GM12878 (cell line): ENCODE measurements at regions not wholly inside any gene's neighbourhood (a gene's known extent, or its start where the extent isn't known, plus 50 kb on each side); places are given as distances from the start of the nearest gene placed in this dataset.

Experiments
- ATAC-seq: fragments of 200-7000 bp; cut with Tn5 transposase; 3 replicates; pipeline ENCODE4 v1.9.1; 2020; ENCODE audit warnings: mild to moderate bottlenecking, moderate library complexity
- BruUV-seq: library from RNA; stranded (reverse); fragments of 400-500 nt; replicated peaks from 2 replicates; lab custom pipeline; 2021; lab: Mats Ljungman, UMichigan
- CTCF ChIA-PET: fragments of 300-600 bp; sonication (Branson Sonifier 250); formaldehyde crosslinking; extraction: SDS; loops from one replicate; lab custom pipeline; 2021; ENCODE audit warnings: inconsistent platforms; lab: Yijun Ruan, JAX
- POLR2A ChIA-PET: fragments of 350-600 bp; formaldehyde crosslinking; extraction: SDS; loops from one replicate; lab custom pipeline; 2021; ENCODE audit warnings: inconsistent platforms; lab: Charles Lee
- RAD21 ChIA-PET: fragments of 300-600 bp; sonication (Branson Sonifier 250); formaldehyde crosslinking; loops from one replicate; lab custom pipeline; 2023; ENCODE audit warnings: antibody characterized with exemption; ENCODE audit not compliant: unreplicated experiment; lab: Charles Lee
- SMC1A ChIA-PET: fragments of 300-600 bp; sonication (Branson Sonifier 250); formaldehyde crosslinking; loops from one replicate; lab custom pipeline; 2023; ENCODE audit not compliant: unreplicated experiment, uncharacterized antibody; lab: Charles Lee
- DNase-seq: peaks from one replicate; pipeline ENCODE4 v3.0.0-alpha.2; 2011; ENCODE audit warnings: low read depth, low spot score
- FAIRE-seq: peaks from 3 replicates; lab custom pipeline; 2011; peaks lifted over from hg19 to GRCh38; lab: Jason Lieb, UNC
- H2AFZ ChIP-seq: 2 replicates; pipeline ENCODE4 v1.6.0; 2011; ENCODE audit warnings: low read depth, low read length, control low read depth; ENCODE audit not compliant: control insufficient read depth
- H3K27ac ChIP-seq: 2 replicates; pipeline ENCODE4 v1.5.1; 2011; ENCODE audit warnings: control low read depth; ENCODE audit not compliant: control insufficient read depth, insufficient read depth
- H3K27me3 ChIP-seq, 2 experiments: replicated peaks in 1 of 2; 2 replicates each; pipeline versions ENCODE4 v1.6.0 to v1.6.1; 2011; ENCODE audit warnings: low read length in 1 of 2; ENCODE audit not compliant: control insufficient read depth in 2 of 2, insufficient read depth in 2 of 2
- H3K36me3 ChIP-seq, 2 experiments: 2 replicates each; pipeline ENCODE4 v1.5.1; 2011; ENCODE audit warnings: low read length in 1 of 2; ENCODE audit not compliant: control insufficient read depth in 2 of 2, insufficient read depth in 2 of 2
- H3K4me1 ChIP-seq: 2 replicates; pipeline ENCODE4 v1.6.1; 2011; ENCODE audit warnings: mild to moderate bottlenecking, low read length, moderate library complexity, mixed read lengths; ENCODE audit not compliant: control insufficient read depth, insufficient read depth
- H3K4me2 ChIP-seq: 2 replicates; pipeline ENCODE4 v1.6.0; 2011; ENCODE audit warnings: control low read depth; ENCODE audit not compliant: control insufficient read depth, insufficient read depth
- H3K4me3 ChIP-seq: fragments of 200-600 bp; sonication (generic); 2 replicates; pipeline ENCODE4 v1.5.1; 2016
- H3K79me2 ChIP-seq: 2 replicates; pipeline ENCODE4 v1.6.0; 2011; ENCODE audit warnings: low read length; ENCODE audit not compliant: control insufficient read depth, insufficient read depth
- H3K9ac ChIP-seq: 2 replicates; pipeline ENCODE4 v1.8.0; 2011; ENCODE audit warnings: low read length, control low read depth, mixed read lengths; ENCODE audit not compliant: control insufficient read depth, insufficient read depth
- H3K9me3 ChIP-seq: replicated peaks from 3 replicates; pipeline ENCODE4 v1.5.1; 2011; ENCODE audit warnings: mild to moderate bottlenecking, low read length; ENCODE audit not compliant: control insufficient read depth, insufficient read depth
- H4K20me1 ChIP-seq: 2 replicates; pipeline ENCODE4 v1.6.0; 2011; ENCODE audit not compliant: control insufficient read depth, insufficient read depth
- BCLAF1 ChIP-seq: fragments of 450-650 bp; IDR thresholded peaks from 2 replicates; pipeline ENCODE4 v1.6.1; 2017; ENCODE audit warnings: antibody characterized with exemption, mild to moderate bottlenecking, moderate library complexity
- IKZF1 ChIP-seq: fragments of 450-650 bp; conservative IDR thresholded peaks from 2 replicates; pipeline ENCODE4 v1.6.1; 2017; ENCODE audit warnings: antibody characterized with exemption, mild to moderate bottlenecking
- TARDBP ChIP-seq: IDR thresholded peaks from 2 replicates; pipeline ENCODE4 v1.6.1; 2016; ENCODE audit warnings: borderline replicate concordance
- TBL1XR1 ChIP-seq: IDR thresholded peaks from 2 replicates; pipeline ENCODE4 v1.6.1; 2012; ENCODE audit warnings: low read depth, low read length, improper control_type of control experiment
- TCF3 ChIP-seq: IDR thresholded peaks from 2 replicates; pipeline ENCODE4 v1.6.1; 2012; ENCODE audit warnings: low read depth, mild to moderate bottlenecking, low read length, borderline replicate concordance; ENCODE audit not compliant: insufficient read depth
- ZNF217 ChIP-seq: fragments of 450-650 bp; IDR thresholded peaks from 2 replicates; pipeline ENCODE4 v1.6.1; 2017; ENCODE audit warnings: antibody characterized with exemption, mild to moderate bottlenecking
- ZNF622 ChIP-seq: fragments of 450-650 bp; IDR thresholded peaks from 2 replicates; pipeline ENCODE4 v1.6.1; 2017; ENCODE audit warnings: mild to moderate bottlenecking, inconsistent platforms
- WGBS: methylation state at CpG from one replicate; pipeline ENCODE4 v1.1.6; 2016; ENCODE audit warnings: low lambda C conversion rate; ENCODE audit not compliant: insufficient replicate concordance, insufficient coverage; ENCODE audit errors: missing lambda C conversion rate; 5-methylcytosine and 5-hydroxymethylcytosine counted together
- in situ Hi-C: fragments of 300-500 bp; cut with MboI; formaldehyde crosslinking; loops from 9 replicates; pipeline ENCODE4 v1.14.3; 2018; ENCODE audit warnings: mixed read lengths
- intact Hi-C: fragments of 100-400 bp; cut with micrococcal nuclease; formaldehyde crosslinking; loops from one replicate; pipeline ENCODE4 v1.14.2; 2022; ENCODE audit not compliant: unreplicated experiment

GRCh38 chrX:39388730-39389129 lies 587.5 kb downstream of the MID1IP1 start:
- RAD21 ChIA-PET, result no interaction called here

More at GRCh38 chrX:39388730-39389129, 587.5 kb downstream of the MID1IP1 start:
- intact Hi-C loops (no loop called here), in situ Hi-C loops (no loop called here)
- Histone ChIP-seq H3K27me3 (no peaks in the 10 kb centered on the region; a peak in 3 of 4 replicates), H3K36me3 (no peaks in the 10 kb centered on the region), H3K4me3 (no peak overlapping the region), H3K27ac (no peak overlapping the region), H3K4me2 (no peak overlapping the region), H2AFZ (no peak overlapping the region), H3K79me2 (no peaks in the 10 kb centered on the region), H4K20me1 (no peaks in the 10 kb centered on the region), H3K9me3 (no peaks in the 10 kb centered on the region), H3K4me1 (no peaks in the 10 kb centered on the region), H3K9ac (no peak overlapping the region)
- ChIA-PET SMC1A (no interaction called here), CTCF (no interaction called here), POLR2A (no interaction called here)
- WGBS, result 44% methylated on average over 2 of the region's 2 CpGs
- DNase-seq (no peak), ATAC-seq (no peak), FAIRE-seq (no peak)
- BruUV-seq, result no TSS peak
- TF ChIP-seq IKZF1, result no peak
- no peak for TF ChIP-seq ZNF217
- no peak for TF ChIP-seq ZNF622
- no peak for TF ChIP-seq BCLAF1
- no peak for TF ChIP-seq TBL1XR1
- TF ChIP-seq TCF3, result no peak
- TF ChIP-seq TARDBP, result no peak
